ENCODE measurements at regions not wholly inside any gene's neighbourhood (a gene's known extent, or its start where the extent isn't known, plus 50 kb on each side); places are given as distances from the start of the nearest gene placed in this dataset.
"Not testable (repeated sequence)": the region's sequence is repeated elsewhere in the genome, so short reads cannot be mapped to it uniquely, and the experiment has no call there.

GRCh38 chr12:65740873-65741600 is 83.2 kb upstream of the HMGA2 start (continued):
- no peak for TF ChIP-seq RFX5 (IDR thresholded peaks at IDR 0.05)
- no peak for TF ChIP-seq JUNB (IDR thresholded peaks at IDR 0.05)
- TF ChIP-seq SMC3 (IDR thresholded peaks at IDR 0.05) = no peak
- TF ChIP-seq FOXS1 (CRISPR knock-in tag; IDR thresholded peaks at IDR 0.05) = no peak
- no peak for TF ChIP-seq FOSL2 (IDR thresholded peaks at IDR 0.05)
- no peak for TF ChIP-seq FOSL2 (CRISPR knock-in tag; IDR thresholded peaks at IDR 0.05)
- TF ChIP-seq NR3C1 (IDR thresholded peaks at IDR 0.05) = no peak
- TF ChIP-seq NPAS2 (CRISPR knock-in tag; IDR thresholded peaks at IDR 0.05; ENCODE audit: borderline replicate concordance) = no peak
- TF ChIP-seq RNF2 (IDR thresholded peaks at IDR 0.05; ENCODE audit: borderline replicate concordance, low read depth) = no peak; the same call in 1 of the 2 replicates

DNA sequence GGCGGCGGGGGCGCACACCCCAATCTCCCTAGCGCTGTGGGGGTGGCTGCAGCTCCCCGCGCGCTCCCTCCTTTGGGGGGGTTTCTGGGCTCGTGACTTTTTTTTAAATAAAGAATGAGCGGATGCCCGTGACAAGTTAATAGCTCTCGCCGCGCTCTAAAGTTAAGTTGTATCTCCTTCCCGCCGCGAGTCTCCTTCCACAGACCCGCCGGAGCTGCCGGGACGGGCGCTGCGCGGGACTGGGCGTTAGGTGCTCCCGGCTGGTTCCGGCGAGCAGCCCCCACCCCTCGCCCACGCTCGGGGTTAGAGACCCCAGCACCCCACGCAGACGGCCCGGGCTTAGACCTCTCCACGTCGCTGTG is 82.6 kb upstream of the HMGA2 start:
- H3K9me3 ChIP-seq = no peaks in the 10 kb centered on the region
- CTCF ChIA-PET = interaction anchor here (0.7 to 1.4 kb wide), 4 partner anchors 11 to 346 kb away, joined by 3 to 4 read pairs (median 4); no protein-coding TSS in a partner anchor
- DNase-seq (ENCODE audit: low read depth in 1 of 2, low spot score in 1 of 2) (peak in 1 of 2 experiments; percentile 9), ATAC-seq (peak; percentile 51 to 66; a peak in 5 of 6 replicates), FAIRE-seq (no peak)
- H3K4me1 ChIP-seq = peaks cover 7% of the 10 kb centered on the region; the same call in 1 of the 3 replicates
- POLR2A ChIA-PET = interaction anchor here (0.7 to 1.3 kb wide), 9 partner anchors 10 to 428 kb away, joined by 3 to 11 read pairs (median 4); no protein-coding TSS in a partner anchor
- WGBS (ENCODE audit: missing lambda C conversion rate) = under 1% methylated on average over 21 of the region's 35 CpGs
- H3K27ac ChIP-seq = peak overlapping the region; percentile 71 to 88
- TF ChIP-seq MYC (IDR thresholded peaks at IDR 0.05; ENCODE audit: borderline replicate concordance, low read length) (no peak), MAFK (IDR thresholded peaks at IDR 0.05; ENCODE audit: partially characterized antibody) (no peak), HMGXB4 (CRISPR knock-in tag; IDR thresholded peaks at IDR 0.05; ENCODE audit: borderline replicate concordance) (no peak)
- peak overlapping the region; percentile 88 for H3K4me2 ChIP-seq
- peak overlapping the region; percentile 90 for H3K4me3 ChIP-seq

DNA sequence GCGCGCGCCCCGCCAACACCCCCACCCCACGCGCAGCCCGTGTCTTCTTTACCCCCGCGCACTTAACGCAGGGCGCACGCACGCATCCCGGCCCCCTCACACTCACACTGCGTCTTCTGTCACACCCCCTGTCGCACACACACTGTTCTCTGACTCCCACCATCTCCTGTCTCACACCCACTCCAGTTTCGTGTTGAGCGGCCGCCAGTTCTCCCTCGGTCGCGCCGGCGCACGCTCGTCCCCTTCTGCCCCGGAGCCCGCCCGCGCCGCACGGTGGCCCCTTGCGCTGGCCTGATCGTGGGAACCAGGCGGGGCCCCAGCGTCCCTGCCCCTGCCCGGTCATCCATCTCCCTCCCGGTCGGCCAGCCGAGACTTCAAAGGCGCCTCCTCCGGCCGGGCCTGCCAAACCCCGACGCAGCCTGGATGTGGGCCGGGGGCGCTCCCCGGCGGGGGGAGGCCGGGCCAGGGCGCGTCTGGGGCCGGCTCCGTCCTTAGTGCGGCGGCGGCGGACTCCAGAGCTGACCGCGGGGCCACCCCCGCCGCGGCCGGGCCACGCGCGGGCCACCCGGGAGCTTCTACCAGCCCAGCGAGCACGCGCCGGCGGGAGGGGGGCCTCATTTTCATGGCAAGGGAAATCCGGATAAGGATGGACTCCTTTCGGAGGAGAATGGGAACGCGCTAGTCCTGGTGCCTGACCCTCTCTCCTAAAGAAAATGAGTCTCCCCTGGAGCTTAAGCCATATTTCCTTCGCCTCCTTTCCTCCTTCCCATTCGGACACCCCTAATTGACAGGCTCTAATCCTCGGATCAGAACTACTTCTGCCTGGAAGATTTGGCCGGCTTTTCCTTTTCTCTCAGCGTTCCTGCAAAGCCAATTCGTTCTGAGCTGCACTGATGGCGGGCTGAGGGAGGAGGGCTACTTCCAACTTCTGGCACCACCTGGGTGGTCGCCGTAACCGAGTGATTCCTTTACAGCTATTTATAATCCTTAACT is 82.0 kb upstream of the HMGA2 start:
- TF ChIP-seq MAX (IDR thresholded peaks at IDR 0.05) (0 out of 2 replicates have a peak, but pooled peaks have one; percentile 5), RNF2 (IDR thresholded peaks at IDR 0.05; ENCODE audit: borderline replicate concordance, low read depth) (peak; percentile 89; the same call in 1 of the 2 replicates), POLR2A (IDR thresholded peaks at IDR 0.05; ENCODE audit: low read length) (no peak)
- Histone ChIP-seq H3K9me3 (no peaks in the 10 kb centered on the region), H3K27ac (peak overlapping the region; percentile 71 to 88), H3K4me1 (peaks cover 7% of the 10 kb centered on the region; the same call in 1 of the 3 replicates), H3K4me2 (peak overlapping the region; percentile 88), H3K4me3 (peak overlapping the region; percentile 90)
- FAIRE-seq (no peak), DNase-seq (ENCODE audit: low read depth in 1 of 2, low spot score in 1 of 2) (peak; percentile 34 to 38), ATAC-seq (peak; percentile 57 to 74)
- ChIA-PET CTCF (interaction anchor here (0.7 to 1.4 kb wide), 5 partner anchors 9 to 345 kb away, joined by 3 to 4 read pairs (median 4); no protein-coding TSS in a partner anchor), POLR2A (interaction anchor here (0.7 to 1.3 kb wide), 4 partner anchors 10 to 139 kb away, joined by 3 to 11 read pairs (median 6); no protein-coding TSS in a partner anchor)
- WGBS (ENCODE audit: missing lambda C conversion rate) = 62% methylated on average over 54 of the region's 87 CpGs

DNA sequence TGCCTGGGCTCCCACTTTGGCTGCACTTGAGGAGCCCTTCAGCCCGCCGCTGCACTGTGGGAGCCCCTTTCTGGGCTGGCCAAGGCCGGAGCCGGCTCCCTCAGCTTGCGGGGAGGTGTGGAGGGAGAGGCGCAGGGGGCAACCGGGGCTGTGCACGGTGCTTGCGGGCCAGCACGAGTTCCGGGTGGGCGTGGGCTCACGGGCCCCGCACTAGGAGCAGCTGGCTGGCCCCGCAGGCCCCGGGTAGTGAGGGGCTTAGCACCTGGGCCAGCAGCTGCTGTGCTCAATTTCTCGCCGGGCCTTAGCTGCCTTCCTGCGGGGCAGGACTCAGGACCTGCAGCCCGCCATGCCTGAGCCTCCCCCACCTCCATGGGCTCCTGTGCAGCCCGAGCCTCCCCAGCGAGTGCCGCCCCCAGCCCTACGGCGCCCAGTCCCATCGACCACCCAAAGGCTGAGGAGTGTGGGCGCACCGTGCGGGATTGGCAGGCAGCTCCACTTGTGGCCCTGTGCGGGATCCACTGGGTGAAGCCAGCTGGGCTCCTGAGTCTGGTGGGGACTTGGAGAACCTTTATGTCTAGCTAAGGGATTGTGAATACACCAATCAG is 79.9 kb upstream of the HMGA2 start:
- not testable (repeated sequence) for ATAC-seq; H3K4me3 ChIP-seq; FAIRE-seq; H3K4me1 ChIP-seq; H3K9me3 ChIP-seq; H3K4me2 ChIP-seq; H3K27ac ChIP-seq; DNase-seq (ENCODE audit: low read depth in 1 of 2, low spot score in 1 of 2)
- POLR2A ChIA-PET = interaction anchor here (0.6 kb wide), 1 partner anchor 48 kb away, joined by 5 read pairs; no protein-coding TSS in a partner anchor
- WGBS (ENCODE audit: missing lambda C conversion rate) = 84% methylated on average over 14 of the region's 30 CpGs
- CTCF ChIA-PET = interaction anchor here (1.4 kb wide), 1 partner anchor 142 kb away, joined by 3 read pairs; no protein-coding TSS in a partner anchor

Data from A549 (cell line).